AG04449 (cell line): ENCODE measurements at regions not wholly inside any gene's neighbourhood (a gene's known extent, or its start where the extent isn't known, plus 50 kb on each side); places are given as distances from the start of the nearest gene placed in this dataset.

ENCODE experiments used
- CTCF ChIA-PET: fragments of 350-600 bp; formaldehyde crosslinking; extraction: SDS; loops from one replicate; lab custom pipeline; 2021; ENCODE audit warnings: antibody characterized with exemption; lab: Yijun Ruan, JAX
- POLR2A ChIA-PET: fragments of 400-600, 350-600 bp; formaldehyde crosslinking; extraction: SDS; loops from one replicate; lab custom pipeline; 2020; ENCODE audit warnings: antibody characterized with exemption, inconsistent platforms; lab: Yijun Ruan, JAX
- DNase-seq: peaks from one replicate; pipeline ENCODE4 v3.0.0-alpha.2; 2010; ENCODE audit warnings: low read depth, low spot score
- H3K4me3 ChIP-seq: 2 replicates; pipeline ENCODE4 v1.5.1; 2011; ENCODE audit warnings: low read depth, mild to moderate bottlenecking, control low read depth, low read length
- TF ChIP-seq, protein P1 (sequence below): IDR thresholded peaks from one replicate; pipeline ENCODE4 v1.5.1; 2011; ENCODE audit warnings: mild to moderate bottlenecking, moderate library complexity, low read length, control low read depth, inconsistent platforms; ENCODE audit not compliant: insufficient read depth; ENCODE audit errors: missing control alignments

DNA sequence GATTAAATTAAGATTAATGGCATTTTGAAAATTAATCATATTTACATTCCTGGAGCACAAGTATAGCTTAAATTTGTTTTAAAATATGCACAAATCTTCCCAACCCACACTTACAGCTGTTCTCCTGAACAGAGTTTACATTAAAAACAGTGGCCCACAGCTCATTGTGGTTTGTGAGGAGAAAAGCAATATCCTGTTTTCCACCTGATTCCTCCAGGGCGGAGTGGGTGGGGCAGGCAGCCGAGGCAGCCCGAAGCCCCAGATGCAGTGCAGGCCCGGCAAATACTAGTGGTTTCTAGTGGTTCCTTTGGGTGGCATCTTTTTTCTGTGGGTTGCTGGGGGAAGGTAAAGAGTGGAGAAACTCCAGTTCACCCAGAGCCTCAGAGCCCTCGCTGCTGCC lies 280.8 kb downstream of the ARHGAP12 start:
- CTCF ChIA-PET: no interaction called here
- H3K4me3 ChIP-seq: no peak overlapping the region
- TF ChIP-seq, protein P1, sequence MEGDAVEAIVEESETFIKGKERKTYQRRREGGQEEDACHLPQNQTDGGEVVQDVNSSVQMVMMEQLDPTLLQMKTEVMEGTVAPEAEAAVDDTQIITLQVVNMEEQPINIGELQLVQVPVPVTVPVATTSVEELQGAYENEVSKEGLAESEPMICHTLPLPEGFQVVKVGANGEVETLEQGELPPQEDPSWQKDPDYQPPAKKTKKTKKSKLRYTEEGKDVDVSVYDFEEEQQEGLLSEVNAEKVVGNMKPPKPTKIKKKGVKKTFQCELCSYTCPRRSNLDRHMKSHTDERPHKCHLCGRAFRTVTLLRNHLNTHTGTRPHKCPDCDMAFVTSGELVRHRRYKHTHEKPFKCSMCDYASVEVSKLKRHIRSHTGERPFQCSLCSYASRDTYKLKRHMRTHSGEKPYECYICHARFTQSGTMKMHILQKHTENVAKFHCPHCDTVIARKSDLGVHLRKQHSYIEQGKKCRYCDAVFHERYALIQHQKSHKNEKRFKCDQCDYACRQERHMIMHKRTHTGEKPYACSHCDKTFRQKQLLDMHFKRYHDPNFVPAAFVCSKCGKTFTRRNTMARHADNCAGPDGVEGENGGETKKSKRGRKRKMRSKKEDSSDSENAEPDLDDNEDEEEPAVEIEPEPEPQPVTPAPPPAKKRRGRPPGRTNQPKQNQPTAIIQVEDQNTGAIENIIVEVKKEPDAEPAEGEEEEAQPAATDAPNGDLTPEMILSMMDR: no peak
- POLR2A ChIA-PET: no interaction called here
- DNase-seq: no peak

DNA sequence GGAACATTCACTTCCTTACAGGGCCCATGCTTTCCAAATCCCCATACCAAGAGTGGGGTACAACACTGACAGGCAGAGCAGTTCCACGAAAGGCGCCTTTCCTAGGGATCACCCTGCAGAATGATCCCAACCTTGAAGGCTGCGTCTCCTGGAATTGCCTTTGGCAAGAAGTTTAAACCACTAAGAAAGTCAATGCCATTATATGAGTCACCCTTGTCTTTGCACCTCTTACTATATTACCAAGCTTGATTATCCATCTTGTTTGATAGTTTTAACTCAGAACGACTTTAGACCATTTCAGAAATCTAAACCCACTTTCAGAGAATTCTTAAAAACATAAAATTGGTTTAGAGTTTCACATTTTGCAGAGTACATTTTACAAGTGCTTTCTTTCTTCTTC lies 282.1 kb downstream of the ARHGAP12 start:
- no peak for DNase-seq
- ChIA-PET CTCF (no interaction called here), POLR2A (no interaction called here)
- no peak overlapping the region for H3K4me3 ChIP-seq
- TF ChIP-seq, protein P1: no peak

DNA sequence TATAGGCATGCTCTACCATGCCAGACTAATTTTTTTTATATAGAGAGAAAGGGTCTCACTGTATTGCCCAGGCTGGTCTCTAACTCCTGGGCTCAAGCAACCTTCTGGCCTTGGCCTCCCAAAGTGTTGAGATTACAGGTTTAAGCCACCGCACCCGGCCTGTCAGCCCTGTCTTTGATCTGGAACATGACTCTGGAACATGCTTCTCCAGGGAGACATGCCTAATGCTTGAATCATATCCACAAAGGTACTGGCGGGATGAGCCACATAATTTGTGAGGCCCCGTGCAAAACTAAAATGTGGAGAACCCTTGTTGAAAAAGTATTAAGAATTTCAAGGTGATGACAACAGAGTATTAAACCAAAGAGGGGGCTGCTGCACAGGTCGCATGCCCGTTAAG lies 282.8 kb downstream of the ARHGAP12 start:
- DNase-seq: no peak
- CTCF ChIA-PET: interaction anchor here (0.8 to 1.3 kb wide), 3 partner anchors 15 to 93 kb away, joined by 3 to 4 read pairs (median 3); no protein-coding TSS in a partner anchor
- no peak overlapping the region for H3K4me3 ChIP-seq
- POLR2A ChIA-PET: no interaction called here
- TF ChIP-seq, protein P1: no peak

DNA sequence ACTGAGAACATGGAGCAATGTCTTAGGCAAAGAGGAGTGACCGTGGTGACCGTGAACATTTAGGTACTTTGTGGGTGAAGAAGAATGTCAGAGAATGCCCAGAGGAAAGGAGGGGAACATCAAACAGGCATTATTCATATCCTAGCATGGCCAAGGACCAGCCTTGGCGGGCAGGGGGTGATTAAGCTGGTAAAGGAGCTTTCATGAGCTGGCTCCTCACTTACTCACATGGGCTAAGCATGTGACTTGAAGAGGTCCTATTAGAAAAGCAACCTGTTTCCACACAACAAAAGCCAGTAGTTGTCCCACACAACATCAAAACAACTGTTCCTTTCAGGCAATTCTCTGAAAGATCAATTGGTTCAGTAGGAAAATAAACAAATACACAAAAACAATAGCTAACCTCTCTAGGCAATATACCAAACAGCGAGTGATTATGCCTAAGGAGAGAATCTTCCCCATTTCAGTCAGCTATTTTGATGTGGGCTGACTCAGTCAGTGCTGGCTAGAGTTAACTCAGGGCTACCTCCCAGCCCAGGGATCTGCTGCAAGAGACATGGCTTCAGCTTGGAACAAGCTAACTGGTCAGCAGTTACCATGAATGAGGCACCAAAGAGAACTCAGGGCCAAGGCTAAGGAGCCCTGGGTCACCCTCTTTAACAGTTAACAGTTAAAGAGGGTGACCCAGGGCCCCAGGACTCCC lies 283.5 kb downstream of the ARHGAP12 start:
- POLR2A ChIA-PET: no interaction called here

DNA sequence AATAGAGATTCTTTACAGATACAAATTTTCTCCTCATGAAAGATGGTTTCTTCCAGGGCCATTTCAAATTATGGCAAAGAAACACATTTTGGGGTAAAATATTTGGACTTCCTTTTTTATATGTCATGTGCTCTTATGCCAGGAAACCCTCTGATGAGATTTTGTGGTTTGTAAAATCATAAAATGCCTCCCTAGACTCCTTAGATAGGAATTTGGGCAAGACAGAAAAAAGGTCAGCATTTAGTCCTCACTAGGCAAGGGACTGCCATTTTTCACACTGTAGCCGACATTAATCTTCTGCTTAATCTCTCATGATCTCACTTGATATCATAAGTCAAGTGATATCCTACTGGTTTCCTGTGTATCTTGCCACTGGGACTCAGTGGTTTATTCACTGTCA lies 286.4 kb downstream of the ARHGAP12 start:
- POLR2A ChIA-PET: no interaction called here
- DNase-seq: no peak
- CTCF ChIA-PET: no interaction called here
- no peak overlapping the region for H3K4me3 ChIP-seq
- TF ChIP-seq, protein P1: no peak

More for the DNA sequence above, 283.5 kb downstream of the ARHGAP12 start:
- TF ChIP-seq, protein P1: no peak
- DNase-seq: no peak
- CTCF ChIA-PET: interaction anchor here (0.8 to 1.3 kb wide), 3 partner anchors 14 to 93 kb away, joined by 3 to 4 read pairs (median 3); no protein-coding TSS in a partner anchor
- no peak overlapping the region for H3K4me3 ChIP-seq

DNA sequence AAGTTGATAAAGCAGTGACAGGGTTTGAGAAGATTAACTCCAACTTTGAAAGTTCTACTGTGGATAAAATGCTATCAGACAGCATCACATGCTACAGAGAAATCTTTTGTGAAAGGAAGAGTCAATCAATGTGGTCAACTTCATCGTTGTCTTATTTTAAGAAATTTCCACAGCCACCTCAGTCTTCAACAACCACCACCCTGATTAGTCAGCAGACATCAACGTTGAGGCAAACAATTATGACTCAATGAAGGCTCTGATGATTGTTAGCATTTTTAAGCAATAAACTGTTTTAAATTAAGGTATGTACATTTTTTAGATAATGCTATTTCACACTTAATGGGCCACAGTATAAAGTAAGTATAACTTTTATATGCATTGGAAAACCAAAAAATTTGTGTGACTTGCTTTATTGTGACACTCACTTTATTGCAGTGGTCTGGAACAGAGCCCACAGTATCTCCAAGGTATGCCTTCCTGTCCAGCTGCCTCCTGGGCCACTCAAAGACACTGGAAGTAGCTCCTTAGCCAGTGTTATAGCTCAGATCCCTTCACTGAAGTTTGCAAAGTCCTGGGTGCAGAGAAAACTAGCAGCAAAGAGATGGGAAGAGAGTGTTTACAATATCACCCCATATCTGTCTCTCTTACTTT lies 293.1 kb downstream of the ARHGAP12 start:
- TF ChIP-seq, protein P1: no peak
- CTCF ChIA-PET: no interaction called here
- no peak for DNase-seq
- POLR2A ChIA-PET: no interaction called here
- H3K4me3 ChIP-seq: no peak overlapping the region
